ENCODE measurements at regions not wholly inside any gene's neighbourhood (a gene's known extent, or its start where the extent isn't known, plus 50 kb on each side); places are given as distances from the start of the nearest gene placed in this dataset.
"Not testable (repeated sequence)": the region's sequence is repeated elsewhere in the genome, so short reads cannot be mapped to it uniquely, and the experiment has no call there.

DNA sequence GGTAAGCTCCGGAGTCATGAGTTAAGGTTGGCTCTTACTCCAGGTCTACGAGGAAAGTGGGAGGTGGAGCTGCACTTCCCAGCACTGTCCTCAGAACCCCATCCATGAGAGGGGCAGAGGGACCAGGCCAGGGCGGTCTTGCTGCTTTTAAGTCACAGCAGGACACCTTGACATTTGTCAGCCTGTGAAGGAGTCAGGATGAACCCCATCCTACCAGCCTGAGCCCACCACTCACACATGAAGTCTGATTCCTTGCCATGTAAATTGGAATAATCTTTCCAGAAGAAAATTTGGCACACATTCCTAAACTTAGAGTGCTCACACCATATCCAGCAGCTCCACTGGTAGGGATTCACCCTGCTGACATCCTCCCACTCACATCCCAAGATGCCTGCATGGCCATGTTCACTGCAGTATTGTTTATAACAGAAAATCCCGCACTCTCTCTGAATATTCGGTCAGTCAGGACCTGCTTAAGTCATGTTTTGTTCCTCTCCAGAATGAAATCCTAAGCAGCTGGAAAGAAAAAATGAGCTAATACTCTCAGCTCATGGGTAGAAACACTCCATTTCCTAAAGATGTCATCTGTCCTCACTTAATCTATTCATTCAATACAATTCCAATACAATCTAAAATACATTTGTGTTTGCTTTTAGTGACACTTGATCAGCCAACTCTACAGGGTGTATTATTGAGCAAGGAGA lies 79.3 kb upstream of the COL5A1 start:
- DNase-seq = no peak

- no peak for DNase-seq
These were observed 78.2 kb upstream of the COL5A1 start for GRCh38 chr9:134563397-134563796.

GRCh38 chr9:134564431-134565170 lies 77.0 kb upstream of the COL5A1 start:
- DNase-seq = no peak

DNA sequence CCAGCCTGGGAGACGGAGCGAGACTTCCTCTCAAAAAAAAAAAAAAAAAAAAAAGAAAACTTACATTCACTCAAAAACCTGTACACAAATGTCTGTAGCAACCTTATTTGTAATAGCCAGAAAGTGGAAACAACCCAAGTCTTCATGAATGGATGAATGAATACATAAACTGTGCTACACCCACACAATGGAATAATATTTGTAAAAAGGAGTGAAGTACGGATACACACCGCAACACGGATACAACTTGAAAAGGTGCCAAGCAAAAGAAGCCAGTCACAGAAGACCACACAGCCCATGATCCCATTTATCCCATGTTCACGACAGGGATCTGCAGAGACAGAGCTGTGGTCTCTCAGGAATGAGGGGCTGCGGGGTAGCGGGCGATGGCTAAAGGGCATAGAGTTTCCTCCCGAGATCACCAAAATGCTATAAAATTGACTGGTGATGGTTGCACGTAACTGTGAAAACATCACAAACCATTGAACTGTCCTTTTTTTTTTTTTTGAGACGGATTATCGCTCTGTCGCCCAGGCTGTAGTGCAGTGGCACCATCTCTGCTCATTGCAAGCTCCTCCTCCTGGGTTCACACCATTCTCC lies 76.2 kb upstream of the COL5A1 start:
- no peak for DNase-seq

DNA sequence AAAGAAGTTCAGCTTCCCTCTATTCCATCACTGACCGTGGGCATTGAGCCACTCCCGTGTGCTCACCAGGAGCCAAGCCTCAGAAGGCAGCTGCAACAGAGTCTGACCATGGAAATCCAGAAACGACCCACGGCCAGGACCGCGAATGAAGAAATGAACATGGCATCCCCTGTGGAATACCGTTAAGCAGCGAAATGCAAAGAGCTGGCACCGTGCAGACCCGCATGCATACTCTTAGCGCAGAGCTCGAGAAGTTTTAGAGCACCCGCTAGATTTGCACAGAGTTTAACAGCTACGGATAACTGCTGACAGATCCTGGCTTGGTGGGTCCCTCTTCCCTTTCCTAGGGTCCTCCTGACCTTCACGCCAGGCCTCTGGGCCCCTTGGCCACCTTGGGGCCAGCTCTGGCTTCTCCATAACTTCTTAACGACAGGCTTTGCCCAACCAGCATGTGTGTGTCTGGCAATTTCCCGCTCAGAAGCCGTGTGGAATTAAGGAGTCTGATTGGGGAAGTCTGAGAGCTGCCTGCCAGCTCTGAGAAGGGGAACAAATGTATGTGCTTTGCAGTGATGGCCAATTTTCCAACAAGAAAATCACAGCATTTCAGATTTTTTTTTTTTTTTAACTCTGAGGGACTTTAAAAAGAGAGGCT lies 75.3 kb upstream of the COL5A1 start:
- no peak for DNase-seq

- no peak for DNase-seq
These were observed 74.7 kb upstream of the COL5A1 start for GRCh38 chr9:134566936-134567335.

DNA sequence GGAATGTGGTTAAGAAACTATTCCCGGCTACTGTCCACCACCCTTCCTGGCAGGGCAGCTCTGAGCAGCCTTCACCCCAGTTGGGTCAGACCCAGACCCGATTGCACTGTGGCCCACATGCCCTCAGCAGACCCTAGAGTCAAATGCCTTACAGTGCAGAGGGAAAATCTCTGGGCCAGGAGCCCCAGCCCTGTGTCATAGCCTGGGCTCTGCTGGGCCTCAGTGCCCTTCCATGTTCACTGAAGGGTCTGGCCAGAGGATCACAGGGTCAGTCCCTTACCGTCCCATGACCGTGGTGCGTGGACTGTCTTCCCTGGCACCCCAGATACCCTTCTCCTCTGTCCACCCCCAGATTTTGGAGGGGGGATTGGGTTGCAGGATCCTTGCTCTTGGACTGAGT lies 73.5 kb upstream of the COL5A1 start:
- DNase-seq = no peak

- no peak for DNase-seq
These were observed 72.8 kb upstream of the COL5A1 start for GRCh38 chr9:134568811-134569210.

DNA sequence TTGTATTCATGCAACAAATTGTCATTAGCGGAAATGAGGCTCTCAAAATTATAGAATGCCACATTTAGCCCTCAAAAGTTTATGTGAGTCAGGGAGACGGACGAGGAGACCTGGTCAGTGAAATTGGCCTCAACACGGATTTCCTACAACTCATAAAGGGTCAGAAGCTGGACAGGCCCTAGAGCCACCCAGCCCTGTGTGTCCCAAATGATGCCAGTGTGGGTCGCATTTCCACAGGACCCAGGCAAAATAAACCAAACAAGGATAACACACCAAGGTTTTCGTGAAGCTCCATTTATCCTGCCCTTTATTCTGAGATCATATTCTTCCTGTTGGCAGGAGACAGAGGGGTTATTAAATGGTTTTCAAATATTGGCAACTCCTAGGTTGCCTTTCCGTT lies 72.0 kb upstream of the COL5A1 start:
- DNase-seq = no peak

- no peak for DNase-seq
These were observed 71.4 kb upstream of the COL5A1 start for GRCh38 chr9:134570151-134570621.

DNA sequence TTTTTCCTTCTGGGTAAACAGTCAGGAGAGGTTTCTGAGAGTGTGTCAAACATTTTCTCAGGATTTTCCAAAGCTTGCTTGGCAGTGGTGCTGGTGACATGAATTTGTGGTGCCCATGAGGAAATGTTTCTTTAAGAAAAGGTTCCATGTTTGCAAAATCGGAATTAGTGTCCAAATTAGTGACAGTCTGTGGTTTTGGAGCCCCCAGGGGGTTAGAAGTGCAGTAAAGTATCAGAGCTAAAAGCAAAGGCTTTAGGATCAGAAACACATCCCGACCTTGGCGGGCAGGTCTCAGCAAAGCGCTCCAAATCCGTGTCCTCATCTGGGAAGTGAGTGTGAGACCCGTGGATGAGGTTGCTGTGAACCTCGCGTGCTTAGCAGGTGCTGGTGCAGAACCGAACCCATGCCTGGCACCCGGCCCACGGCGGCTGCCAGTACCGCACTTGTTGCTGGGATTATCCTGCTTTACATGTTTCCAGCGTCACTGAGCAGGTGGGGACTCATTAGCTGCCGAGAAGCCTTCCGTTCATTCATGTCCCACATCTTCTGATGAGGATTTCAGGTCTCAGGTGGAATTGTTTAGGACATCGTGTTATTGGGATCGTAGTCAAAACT lies 70.8 kb upstream of the COL5A1 start:
- DNase-seq = no peak

- DNase-seq = no peak
These were observed 70.2 kb upstream of the COL5A1 start for GRCh38 chr9:134571326-134571931.

DNA sequence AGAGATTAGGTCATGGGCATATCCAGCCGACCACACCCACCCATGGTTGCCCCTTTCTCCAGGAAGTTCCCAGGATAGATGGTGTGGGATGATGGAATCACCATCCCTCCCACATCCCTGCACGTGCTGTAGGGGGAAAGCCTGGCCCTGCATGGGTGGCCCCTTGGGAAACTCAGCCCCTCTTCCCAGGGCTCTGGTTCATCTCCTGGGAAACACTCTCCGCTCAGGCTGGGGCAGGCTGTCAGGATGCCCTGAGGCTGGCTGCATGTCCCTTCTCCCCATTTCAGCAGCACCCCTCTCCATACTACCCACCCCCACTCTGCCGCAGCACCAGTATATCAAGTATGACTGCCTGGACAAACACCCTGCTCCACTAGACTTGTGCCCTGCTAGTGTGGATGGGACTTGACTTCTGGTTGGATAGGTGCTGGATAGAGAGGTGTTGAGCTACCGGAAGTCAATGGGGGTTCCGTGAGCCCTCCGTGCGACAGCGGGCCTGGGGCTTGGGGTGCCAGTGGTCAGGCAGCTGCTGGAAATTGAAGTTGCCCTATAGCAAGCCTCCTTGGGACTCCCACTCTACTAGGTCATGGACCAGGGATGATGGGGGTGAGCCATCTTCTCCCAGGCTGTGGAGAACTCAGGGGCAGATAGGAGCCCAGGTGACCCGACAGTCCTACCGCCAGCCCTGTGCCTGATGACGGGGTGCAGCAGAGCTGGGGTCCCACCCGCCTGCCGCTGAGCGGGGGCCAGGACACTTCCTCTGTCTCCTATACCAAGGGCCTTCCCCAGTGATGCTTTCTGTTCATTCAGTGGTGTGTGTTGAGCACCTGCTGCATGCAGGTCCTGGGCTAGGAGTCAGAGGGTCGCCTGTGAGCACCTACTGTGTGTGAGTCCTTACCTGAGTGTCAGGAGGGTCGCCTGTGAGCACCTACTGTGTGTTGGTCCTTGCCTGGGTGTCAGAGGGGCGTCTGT lies 69.4 kb upstream of the COL5A1 start:
- DNase-seq = peak; percentile 7

DNA sequence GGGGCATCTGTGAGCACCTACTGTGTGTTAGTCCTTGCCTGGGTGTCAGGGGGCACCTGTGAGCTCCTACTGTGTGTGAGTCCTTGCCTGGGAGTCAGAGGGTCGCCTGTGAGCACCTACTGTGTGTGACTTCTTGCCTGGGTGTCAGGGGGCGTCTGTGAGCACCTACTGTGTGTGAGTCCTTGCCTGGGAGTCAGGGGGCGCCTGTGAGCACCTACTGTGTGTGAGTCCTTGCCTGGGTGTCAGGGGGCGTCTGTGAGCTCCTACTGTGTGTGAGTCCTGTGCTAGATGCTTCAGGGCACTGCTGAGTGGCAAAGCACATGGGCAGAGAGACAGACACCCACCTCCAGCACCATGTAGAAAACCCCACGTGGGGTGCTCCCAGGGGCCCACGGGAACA lies 66.9 kb upstream of the COL5A1 start:
- DNase-seq = not testable (repeated sequence)

- no peak for DNase-seq
These were observed 66.3 kb upstream of the COL5A1 start for GRCh38 chr9:134575103-134575900.

DNA sequence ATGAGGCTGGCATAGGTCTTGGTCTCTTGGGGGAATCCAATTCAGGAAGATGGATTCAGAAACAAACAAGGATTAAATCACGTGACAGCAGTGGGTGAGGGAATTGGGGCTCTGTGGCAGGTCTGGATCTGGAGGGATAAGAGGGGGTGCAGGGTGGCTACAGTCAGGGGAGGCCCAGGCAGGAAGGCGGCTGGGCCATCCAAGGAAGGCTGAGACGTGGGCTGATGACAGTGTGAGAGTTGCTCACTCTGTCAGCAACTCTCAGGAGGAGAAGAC lies 65.8 kb upstream of the COL5A1 start:
- no peak for DNase-seq

GRCh38 chr9:134585021-134585561 lies 56.5 kb upstream of the COL5A1 start:
- no peak for DNase-seq

GRCh38 chr9:134585746-134586706 lies 55.6 kb upstream of the COL5A1 start:
- no peak for DNase-seq

DNA sequence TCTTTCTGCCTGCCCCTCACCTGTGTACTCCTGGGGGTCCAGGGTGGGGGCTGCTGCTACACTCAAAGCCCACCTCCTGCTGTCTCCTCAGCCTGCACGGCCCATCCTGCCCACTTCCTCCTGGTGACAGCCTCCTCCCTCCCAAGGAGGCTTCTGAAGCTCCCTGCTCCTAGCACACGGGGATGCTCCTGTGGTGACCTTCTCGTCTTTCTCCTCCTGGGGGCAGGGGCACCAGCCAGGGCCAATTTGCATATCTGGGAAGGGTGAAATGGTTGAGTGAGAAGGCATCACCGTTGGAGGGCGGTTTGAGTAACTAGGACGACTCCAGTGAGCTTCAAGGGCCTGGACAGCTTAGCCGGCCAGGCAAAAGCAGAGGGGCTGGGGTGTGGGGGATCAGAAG lies 51.9 kb upstream of the COL5A1 start:
- DNase-seq = no peak
